ENCODE measurements at regions not wholly inside any gene's neighbourhood (a gene's known extent, or its start where the extent isn't known, plus 50 kb on each side); places are given as distances from the start of the nearest gene placed in this dataset.

DNA sequence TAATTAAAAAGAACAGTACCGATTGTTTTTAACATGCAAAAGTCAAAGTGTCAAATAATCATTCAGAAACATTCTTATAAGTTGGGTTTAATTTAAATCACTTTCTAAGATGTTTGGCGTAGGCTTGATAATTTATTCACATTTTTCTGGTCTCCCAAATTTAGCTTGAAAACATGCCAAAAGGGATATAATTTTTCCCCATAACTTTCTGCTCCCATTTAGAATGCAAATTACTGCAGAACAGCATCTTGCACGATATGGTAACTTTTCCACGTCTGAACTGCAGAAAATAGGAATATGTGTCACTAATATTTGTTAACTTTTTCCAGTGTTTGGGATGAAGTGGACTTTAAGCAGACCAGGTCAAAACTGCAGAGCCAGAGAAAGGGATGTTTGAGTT is 1592.4 kb upstream of the SEL1L start:
- peaks cover 6% of the 10 kb centered on the region for H3K4me1 Mint-ChIP-seq
- H3K27me3 ChIP-seq (ENCODE audit: control insufficient read depth in 2 of 2, insufficient read depth in 2 of 2, low read length in 2 of 2), result no peaks in the 10 kb centered on the region
- H3K4me3 ChIP-seq (replicated peaks in 1 of 3; ENCODE audit: low read depth in 2 of 3, low read length in 3 of 3), result no peak overlapping the region
- H3K79me2 ChIP-seq (ENCODE audit: insufficient read depth, low read length), result no peaks in the 10 kb centered on the region
- H3K27me3 Mint-ChIP-seq (ENCODE audit: low read depth in 3 of 3), result no peaks in the 10 kb centered on the region
- DNase-seq, result no peak
- no peaks in the 10 kb centered on the region for H3K9me3 ChIP-seq (replicated peaks in 1 of 2; ENCODE audit: control insufficient read depth in 1 of 2, insufficient read depth in 1 of 2, low read length in 2 of 2)
- TF ChIP-seq, protein P1, sequence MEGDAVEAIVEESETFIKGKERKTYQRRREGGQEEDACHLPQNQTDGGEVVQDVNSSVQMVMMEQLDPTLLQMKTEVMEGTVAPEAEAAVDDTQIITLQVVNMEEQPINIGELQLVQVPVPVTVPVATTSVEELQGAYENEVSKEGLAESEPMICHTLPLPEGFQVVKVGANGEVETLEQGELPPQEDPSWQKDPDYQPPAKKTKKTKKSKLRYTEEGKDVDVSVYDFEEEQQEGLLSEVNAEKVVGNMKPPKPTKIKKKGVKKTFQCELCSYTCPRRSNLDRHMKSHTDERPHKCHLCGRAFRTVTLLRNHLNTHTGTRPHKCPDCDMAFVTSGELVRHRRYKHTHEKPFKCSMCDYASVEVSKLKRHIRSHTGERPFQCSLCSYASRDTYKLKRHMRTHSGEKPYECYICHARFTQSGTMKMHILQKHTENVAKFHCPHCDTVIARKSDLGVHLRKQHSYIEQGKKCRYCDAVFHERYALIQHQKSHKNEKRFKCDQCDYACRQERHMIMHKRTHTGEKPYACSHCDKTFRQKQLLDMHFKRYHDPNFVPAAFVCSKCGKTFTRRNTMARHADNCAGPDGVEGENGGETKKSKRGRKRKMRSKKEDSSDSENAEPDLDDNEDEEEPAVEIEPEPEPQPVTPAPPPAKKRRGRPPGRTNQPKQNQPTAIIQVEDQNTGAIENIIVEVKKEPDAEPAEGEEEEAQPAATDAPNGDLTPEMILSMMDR (IDR thresholded peaks at IDR 0.05), result no peak
- WGBS (ENCODE audit: insufficient coverage), result no CpG with 5 or more reads among the region's 4 CpGs
- H3K4me1 ChIP-seq (ENCODE audit: control insufficient read depth in 1 of 2, insufficient read depth in 2 of 2, low read length in 2 of 2), result peaks cover 0 to 8% of the 10 kb centered on the region in 2 donors
- H3K36me3 ChIP-seq (replicated peaks in 1 of 2; ENCODE audit: control insufficient read depth in 1 of 2, insufficient read depth in 2 of 2, low read length in 2 of 2), result no peaks in the 10 kb centered on the region
- no peak overlapping the region for H3K4me2 ChIP-seq (replicated peaks; ENCODE audit: extremely low read depth, low read length, poor library complexity, severe bottlenecking)
- no peaks in the 10 kb centered on the region for H3K36me3 Mint-ChIP-seq
- H3K9me3 Mint-ChIP-seq, result peaks cover 0 to 6% (median under 1%) of the 10 kb centered on the region in 7 donors
- H2AFZ ChIP-seq (ENCODE audit: insufficient read depth, low read depth, low read length, poor library complexity, severe bottlenecking), result no peak overlapping the region
- H3K9ac ChIP-seq (ENCODE audit: insufficient read depth, low read length, poor library complexity, severe bottlenecking), result no peak overlapping the region
- H4K20me1 ChIP-seq (ENCODE audit: insufficient read depth, low read length), result no peaks in the 10 kb centered on the region
- H3K4me3 Mint-ChIP-seq, result no peak overlapping the region
- H3K27ac Mint-ChIP-seq, result no peak overlapping the region
- intact Hi-C loops (cut with micrococcal nuclease), result no loop called here
- no peak overlapping the region for H3K27ac ChIP-seq (ENCODE audit: low read depth in 1 of 2, low read length in 2 of 2)

DNA sequence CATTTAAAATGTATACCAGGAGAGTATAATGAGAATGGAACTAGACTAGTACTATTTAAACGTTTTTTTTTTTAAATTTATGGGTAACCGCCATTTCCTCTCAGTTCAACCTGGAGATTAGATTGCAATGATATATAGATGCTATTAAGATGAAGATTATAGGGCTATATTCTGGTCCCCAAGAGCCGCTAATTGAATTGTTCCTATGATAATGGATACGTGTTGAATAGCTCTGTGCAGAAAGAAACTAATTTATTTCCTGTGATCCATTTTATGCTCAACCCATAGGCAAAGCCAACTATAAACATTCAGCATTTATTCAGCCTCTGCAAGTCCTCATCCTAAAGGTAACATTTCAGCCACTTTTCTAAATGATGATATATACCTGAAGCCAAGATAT is 1595.1 kb upstream of the SEL1L start:
- WGBS (ENCODE audit: insufficient coverage), result 100% methylated on average over 1 of the region's 4 CpGs
- peaks cover 0 to 8% (median 0%) of the 10 kb centered on the region in 7 donors for H3K9me3 Mint-ChIP-seq

More for the DNA sequence above, 1595.1 kb upstream of the SEL1L start:
- TF ChIP-seq, protein P1 (IDR thresholded peaks at IDR 0.05), result no peak
- Histone ChIP-seq H3K4me1 (ENCODE audit: control insufficient read depth in 1 of 2, insufficient read depth in 2 of 2, low read length in 2 of 2) (peaks cover 0 to 10% of the 10 kb centered on the region in 2 donors), H3K36me3 (replicated peaks in 1 of 2; ENCODE audit: control insufficient read depth in 1 of 2, insufficient read depth in 2 of 2, low read length in 2 of 2) (no peaks in the 10 kb centered on the region), H4K20me1 (ENCODE audit: insufficient read depth, low read length) (no peaks in the 10 kb centered on the region), H3K9me3 (replicated peaks in 1 of 2; ENCODE audit: control insufficient read depth in 1 of 2, insufficient read depth in 1 of 2, low read length in 2 of 2) (no peaks in the 10 kb centered on the region), H3K79me2 (ENCODE audit: insufficient read depth, low read length) (no peaks in the 10 kb centered on the region), H2AFZ (ENCODE audit: insufficient read depth, low read depth, low read length, poor library complexity, severe bottlenecking) (no peak overlapping the region), H3K27me3 (ENCODE audit: control insufficient read depth in 2 of 2, insufficient read depth in 2 of 2, low read length in 2 of 2) (no peaks in the 10 kb centered on the region), H3K27ac (ENCODE audit: low read depth in 1 of 2, low read length in 2 of 2) (no peak overlapping the region), H3K4me2 (replicated peaks; ENCODE audit: extremely low read depth, low read length, poor library complexity, severe bottlenecking) (no peak overlapping the region), H3K9ac (ENCODE audit: insufficient read depth, low read length, poor library complexity, severe bottlenecking) (no peak overlapping the region), H3K4me3 (replicated peaks in 1 of 3; ENCODE audit: low read depth in 2 of 3, low read length in 3 of 3) (no peak overlapping the region)
- Mint-ChIP-seq H3K27me3 (ENCODE audit: low read depth in 3 of 3) (no peaks in the 10 kb centered on the region), H3K36me3 (no peaks in the 10 kb centered on the region), H3K27ac (no peak overlapping the region), H3K4me3 (no peak overlapping the region), H3K4me1 (peaks cover 6% of the 10 kb centered on the region)
- intact Hi-C loops (cut with micrococcal nuclease), result no loop called here
- no peak for DNase-seq

Data from CD14-positive monocyte (primary cell).